GM12872 (cell line): ENCODE measurements at regions not wholly inside any gene's neighbourhood (a gene's known extent, or its start where the extent isn't known, plus 50 kb on each side); places are given as distances from the start of the nearest gene placed in this dataset.

Experiments used
- CTCF ChIP-seq: IDR thresholded peaks from 3 replicates; pipeline ENCODE4 v1.5.1; 2011; ENCODE audit warnings: low read depth, mild to moderate bottlenecking, low read length, moderate library complexity; ENCODE audit not compliant: insufficient read depth

DNA sequence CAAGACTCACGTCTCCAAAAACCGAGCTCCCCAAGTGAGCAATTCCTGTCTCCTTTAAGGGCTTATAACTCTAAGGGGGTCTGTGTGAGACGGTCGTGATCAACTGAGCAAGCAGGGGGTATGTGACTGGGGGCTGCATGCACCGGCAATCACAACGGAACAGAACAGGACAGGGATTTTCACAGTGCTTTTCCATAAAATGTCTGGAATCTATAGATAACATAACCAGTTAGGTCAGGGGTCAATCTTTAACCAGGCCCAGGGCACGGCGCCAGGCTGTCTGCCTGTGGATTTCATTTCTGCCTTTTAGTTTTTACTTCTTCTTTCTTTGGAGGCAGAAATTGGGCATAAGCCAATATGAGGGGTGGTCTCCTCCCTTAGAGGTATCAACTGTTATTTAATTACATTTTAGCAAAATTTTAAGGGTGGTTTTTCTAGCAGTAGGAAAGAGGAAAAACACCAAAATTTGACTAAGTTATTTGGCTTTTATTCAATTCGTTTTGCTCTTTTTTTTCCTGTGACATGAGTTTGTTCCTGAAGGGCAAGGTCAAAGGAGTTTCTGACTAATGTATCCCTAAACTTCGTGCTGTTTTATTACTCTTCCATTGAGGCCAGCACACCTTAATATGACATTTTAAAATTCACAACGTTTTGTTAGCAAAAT is 121.4 kb upstream of the SEC61G start:
- no peak for TF ChIP-seq CTCF

DNA sequence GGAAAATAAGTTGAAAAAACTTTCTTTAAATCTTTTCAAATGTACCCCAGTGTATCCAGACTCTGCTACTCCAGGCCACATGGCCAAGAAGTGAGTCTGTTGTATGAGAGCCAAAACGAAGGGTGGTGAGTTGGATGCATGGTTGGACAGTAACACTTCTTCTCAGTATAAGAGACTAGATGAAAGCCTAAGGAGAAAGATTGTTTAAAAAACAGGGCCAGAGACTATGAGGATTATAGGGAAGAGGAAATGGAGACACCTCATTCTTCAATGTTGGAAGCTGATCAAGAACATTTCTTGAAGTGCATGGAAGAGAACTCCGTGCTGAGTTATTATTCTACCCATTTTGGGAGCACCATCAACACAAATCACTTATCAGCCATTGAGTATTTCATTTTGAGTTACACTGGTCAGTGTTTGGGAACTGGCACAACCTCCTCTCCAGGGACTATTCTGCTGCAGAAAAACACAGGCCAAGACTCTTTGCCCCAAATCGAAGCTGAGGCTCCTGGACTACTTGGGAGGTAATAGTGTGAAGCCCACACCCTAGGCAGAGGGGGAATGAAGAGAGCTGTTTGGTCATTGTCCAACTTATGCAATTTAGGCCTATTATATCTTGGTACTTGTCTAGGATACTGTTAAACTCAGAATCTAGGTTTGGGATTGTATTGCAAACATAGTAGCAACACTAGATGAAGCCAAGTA is 123.0 kb upstream of the SEC61G start:
- TF ChIP-seq CTCF, result no peak

DNA sequence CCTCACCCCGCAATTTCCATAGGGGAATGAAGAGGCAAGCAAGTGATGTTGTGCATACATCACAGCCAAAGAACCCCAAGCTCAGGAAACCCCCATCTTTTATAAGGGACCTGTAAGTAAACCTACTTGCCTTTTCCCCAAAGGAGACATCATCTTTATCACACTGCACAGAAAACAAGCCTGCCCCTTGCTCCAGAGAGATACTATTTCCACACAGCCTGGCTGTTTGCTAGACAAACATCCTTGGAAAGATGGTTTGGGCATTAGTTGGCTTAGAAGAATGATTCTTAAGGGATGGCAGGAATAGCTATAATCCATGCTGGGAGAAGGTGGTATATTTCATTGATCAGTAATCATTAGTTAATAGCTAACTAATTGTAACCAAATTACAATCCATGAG is 123.7 kb upstream of the SEC61G start:
- TF ChIP-seq CTCF, result no peak

DNA sequence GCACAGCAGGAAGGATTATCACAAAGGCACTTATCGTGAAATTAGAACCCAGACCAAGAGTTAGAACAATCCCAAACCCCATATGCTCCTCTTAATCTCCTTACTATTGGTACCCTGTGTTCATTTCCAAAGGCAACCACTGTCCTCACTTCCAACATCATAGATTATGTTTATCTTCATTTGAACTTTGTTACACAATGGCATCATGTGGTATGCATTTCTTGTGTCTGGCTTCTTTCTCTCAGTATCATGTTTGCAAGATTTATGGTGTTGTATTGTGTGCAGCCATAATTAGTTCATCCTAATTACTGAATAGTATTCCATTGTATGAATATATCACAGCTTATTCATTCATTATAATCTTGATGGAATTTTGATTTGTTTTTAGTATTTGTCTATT is 124.6 kb upstream of the SEC61G start:
- TF ChIP-seq CTCF, result no peak

DNA sequence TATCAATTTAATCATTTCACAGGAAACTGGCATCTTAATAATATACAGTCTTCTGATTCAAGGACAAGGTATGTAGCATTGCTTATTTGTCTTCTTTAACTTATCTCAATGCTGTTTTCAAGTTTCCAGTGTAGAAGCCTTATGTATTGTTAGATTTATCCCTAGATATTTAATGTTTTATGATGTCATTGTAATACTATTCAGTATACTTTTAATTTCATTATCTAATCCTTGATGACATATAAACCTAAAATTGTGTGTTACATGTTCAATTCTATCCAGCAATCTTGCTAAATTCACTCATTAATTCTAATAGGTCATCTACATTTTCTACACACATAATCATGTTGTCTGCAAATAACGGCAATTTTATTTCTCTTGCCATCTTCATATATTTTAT is 126.3 kb upstream of the SEC61G start:
- no peak for TF ChIP-seq CTCF

DNA sequence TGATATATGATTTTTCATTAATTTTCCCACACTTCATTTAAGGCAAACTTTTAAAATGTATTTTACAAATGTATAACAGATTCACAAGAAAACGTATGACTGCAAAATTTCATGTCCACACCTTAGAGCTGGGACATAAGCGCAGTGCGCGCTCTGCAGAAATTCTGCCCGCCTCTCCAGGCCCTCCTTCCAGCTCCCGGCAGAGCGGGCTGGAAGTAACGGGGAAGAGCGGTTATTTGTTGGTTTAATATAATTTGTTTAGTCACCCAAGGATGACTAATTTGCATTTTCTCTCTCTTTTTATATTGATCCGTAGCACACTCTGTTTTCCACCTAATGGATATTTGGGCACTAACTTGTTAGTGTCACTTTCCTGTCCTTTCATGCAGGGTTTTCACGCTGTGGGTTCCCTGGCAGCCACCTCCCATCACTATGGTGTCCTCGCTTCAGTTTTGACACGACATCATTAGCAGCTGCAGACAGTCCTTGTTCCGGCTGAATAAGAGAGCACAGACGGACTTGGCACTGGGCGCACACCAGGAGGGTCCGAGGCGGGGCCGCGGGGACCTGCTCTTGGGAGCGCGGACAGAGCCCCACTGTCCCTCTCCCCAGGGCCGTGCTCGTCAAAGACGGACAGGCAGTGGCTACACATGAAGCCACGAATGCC is 129.2 kb upstream of the SEC61G start:
- TF ChIP-seq CTCF, result no peak

GRCh38 chr7:54888734-54889082 is 129.7 kb upstream of the SEC61G start:
- TF ChIP-seq CTCF, result no peak
